ENCODE measurements at regions not wholly inside any gene's neighbourhood (a gene's known extent, or its start where the extent isn't known, plus 50 kb on each side); places are given as distances from the start of the nearest gene placed in this dataset.
"Not testable (repeated sequence)": the region's sequence is repeated elsewhere in the genome, so short reads cannot be mapped to it uniquely, and the experiment has no call there.

GRCh38 chr16:16984091-16984490 is 486.7 kb downstream of the XYLT1 start:
- H3K4me3 ChIP-seq, H3K27ac ChIP-seq: not testable (repeated sequence)

- Histone ChIP-seq H3K4me3 (no peak overlapping the region), H3K27ac (no peak overlapping the region)
These were observed 485.1 kb downstream of the XYLT1 start for GRCh38 chr16:16985707-16986106.

DNA sequence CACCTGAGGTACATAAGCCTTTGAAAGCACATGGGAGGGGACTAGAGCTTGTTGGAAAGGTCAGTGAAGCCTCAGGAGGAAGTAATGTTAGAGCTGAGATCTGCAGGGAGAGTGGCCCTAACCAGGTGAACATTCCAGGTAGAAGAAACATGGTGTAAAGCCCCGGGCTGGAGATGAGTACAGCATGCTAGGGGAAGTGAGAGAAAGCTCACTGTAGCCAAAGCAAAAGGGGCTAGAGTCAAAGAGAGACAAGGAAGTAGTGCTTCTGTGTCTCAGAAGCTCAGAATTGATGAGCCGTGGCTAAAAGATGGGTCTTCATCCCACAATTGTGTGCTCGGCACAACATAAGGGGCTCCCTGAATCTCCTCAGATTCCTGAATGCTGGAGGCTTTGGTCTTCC is 481.8 kb downstream of the XYLT1 start:
- no peak overlapping the region for H3K27ac ChIP-seq
- no peak overlapping the region for H3K4me3 ChIP-seq

- no peak overlapping the region for H3K4me3 ChIP-seq
- H3K27ac ChIP-seq = no peak overlapping the region
These were observed 481.4 kb downstream of the XYLT1 start for GRCh38 chr16:16989368-16989767.

GRCh38 chr16:16991711-16992110 is 479.0 kb downstream of the XYLT1 start:
- Histone ChIP-seq H3K4me3 (no peak overlapping the region), H3K27ac (no peak overlapping the region)

GRCh38 chr16:16992975-16993765 is 477.6 kb downstream of the XYLT1 start:
- H3K27ac ChIP-seq = no peak overlapping the region
- H3K4me3 ChIP-seq = no peak overlapping the region

DNA sequence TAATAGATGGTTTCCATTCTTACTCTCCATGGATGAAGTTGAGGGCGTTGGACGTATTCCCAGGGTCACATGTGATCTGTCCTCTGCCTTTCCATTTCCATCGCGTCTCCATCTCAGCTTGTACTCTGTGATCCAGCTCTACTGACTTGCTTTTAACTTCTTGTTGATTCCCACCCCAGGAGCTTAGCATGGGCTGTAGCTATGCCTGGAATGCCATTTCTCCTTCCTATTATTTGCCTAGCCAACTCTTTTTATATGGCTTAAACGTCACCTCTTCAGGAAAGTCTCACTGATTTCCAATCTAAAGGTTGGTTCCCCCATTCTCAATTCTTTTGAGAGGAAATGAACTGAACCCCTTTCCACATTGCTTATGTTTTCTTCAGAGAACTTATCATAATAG is 475.9 kb downstream of the XYLT1 start:
- no peak overlapping the region for H3K27ac ChIP-seq
- H3K4me3 ChIP-seq = no peak overlapping the region

DNA sequence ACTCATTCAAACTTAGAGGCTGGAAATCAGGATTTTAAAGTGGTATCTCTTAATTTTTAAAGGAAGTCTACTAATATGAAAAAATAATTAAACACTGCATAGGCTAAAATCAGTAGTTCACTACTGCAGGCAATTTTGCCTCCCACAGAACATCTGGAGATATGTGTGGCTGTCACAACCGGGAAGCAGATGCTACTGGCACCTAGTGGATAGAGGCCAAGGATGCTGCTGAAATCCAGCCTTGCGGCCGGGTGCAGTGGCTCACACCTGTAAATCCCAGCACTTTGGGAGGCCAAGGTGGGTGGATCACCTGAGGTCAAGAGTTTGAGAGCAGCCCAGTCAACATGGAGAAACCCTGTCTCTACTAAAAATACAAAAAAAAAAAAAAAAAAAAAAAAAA is 473.9 kb downstream of the XYLT1 start:
- no peak overlapping the region for H3K27ac ChIP-seq
- H3K4me3 ChIP-seq = no peak overlapping the region

GRCh38 chr16:16997349-16997748 is 473.4 kb downstream of the XYLT1 start:
- H3K27ac ChIP-seq = no peak overlapping the region
- no peak overlapping the region for H3K4me3 ChIP-seq

DNA sequence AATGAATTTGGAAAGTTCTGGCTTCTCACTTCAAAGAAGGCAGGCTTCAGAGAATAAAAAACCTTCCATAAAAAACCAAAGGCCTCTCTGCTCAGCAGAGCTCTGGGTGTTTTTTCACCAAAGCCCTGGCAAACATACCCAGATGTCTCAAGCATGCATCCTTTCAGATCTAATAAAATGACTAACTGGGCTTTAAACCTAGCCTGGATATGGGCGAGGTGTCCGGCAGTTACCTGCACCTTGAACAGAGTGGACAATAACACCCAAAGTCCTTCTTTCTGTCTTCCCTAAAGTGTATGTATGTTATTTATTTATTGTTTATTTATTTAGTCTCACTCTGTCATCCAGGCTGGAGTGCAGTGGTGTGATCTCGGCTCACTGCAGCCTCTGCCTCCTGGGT is 469.3 kb downstream of the XYLT1 start:
- no peak overlapping the region for H3K27ac ChIP-seq
- H3K4me3 ChIP-seq = no peak overlapping the region

- H3K4me3 ChIP-seq = no peak overlapping the region
- H3K27ac ChIP-seq = no peak overlapping the region
These were observed 468.2 kb downstream of the XYLT1 start for GRCh38 chr16:17002565-17002964.

DNA sequence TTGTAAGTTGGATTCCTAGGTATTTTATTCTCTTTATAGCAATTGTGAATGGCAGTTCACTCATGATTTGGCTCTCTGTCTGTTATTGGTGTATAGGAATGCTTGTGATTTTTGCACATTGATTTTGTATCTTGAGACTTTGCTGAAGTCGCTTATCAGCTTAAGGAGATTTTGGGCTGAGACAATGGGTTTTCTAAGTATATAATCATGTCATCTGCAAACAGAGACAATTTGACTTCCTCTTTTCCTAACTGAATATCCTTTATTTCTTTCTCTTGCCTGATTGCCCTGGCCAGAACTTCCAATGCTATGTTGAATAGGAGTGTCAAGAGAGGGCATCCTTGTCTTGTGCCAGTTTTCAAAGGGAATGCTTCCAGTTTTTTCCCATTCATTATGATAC is 464.8 kb downstream of the XYLT1 start:
- H3K27ac ChIP-seq, H3K4me3 ChIP-seq: not testable (repeated sequence)

DNA sequence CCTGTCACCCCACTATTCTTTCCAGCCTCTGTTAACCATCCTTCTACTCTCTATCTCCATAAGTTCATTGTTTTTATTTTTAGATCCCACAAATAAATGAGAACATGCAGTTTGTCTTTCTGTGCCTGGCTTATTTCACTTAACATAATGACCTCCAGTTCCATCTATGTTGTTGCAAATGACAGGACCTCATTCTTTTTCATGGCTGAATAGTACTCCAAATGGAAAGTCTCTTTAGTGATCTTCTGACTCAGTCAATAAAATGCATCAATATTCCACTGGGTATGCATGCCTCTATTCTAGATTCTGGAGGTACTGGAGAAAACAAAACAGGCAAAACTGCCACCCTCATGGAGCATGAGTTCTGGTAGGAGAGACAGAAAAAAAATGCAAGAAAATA is 459.0 kb downstream of the XYLT1 start:
- no peak overlapping the region for H3K27ac ChIP-seq
- no peak overlapping the region for H3K4me3 ChIP-seq

DNA sequence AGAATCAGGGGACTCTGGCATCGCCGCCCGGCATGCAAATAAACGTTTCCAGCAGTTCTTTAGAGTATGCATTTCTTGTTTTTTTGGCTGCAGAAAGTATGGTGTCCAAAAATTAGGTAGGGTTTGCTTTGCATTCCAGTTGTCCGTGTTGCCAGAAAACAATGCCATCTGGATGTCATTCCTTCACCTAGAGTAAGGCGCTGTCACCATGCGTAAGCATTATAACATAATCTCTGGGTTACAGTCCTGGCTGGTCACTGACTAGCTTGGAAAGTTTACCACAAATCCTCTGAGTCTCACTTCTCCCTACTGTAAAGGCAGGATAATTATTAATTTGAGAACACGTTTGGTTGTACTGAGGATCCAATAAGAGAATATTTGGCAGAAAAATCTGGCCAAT is 457.7 kb downstream of the XYLT1 start:
- H3K27ac ChIP-seq = no peak overlapping the region
- H3K4me3 ChIP-seq = no peak overlapping the region

GRCh38 chr16:17014484-17015121 is 456.2 kb downstream of the XYLT1 start:
- Histone ChIP-seq H3K27ac (no peak overlapping the region), H3K4me3 (no peak overlapping the region)

- H3K27ac ChIP-seq = no peak overlapping the region
- H3K4me3 ChIP-seq = no peak overlapping the region
These were observed 455.1 kb downstream of the XYLT1 start for GRCh38 chr16:17015702-17016101.

DNA sequence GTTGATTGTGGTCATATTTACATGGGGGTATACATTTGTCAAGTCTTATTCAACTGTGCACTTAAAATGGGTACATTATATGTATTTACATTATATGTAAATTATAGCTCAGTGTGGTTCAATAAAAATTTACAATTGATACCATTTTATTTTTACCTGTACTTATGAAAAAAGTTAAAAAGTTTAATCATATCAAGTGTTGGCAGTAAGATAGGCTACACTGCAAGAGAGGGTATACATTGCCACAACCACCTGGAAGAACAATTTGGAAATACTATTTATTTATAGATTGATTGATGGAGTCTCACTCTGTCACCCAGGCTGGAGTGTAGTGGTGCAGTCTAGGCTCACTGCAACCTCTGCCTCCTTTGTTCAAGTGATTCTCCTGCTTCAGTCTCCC is 453.3 kb downstream of the XYLT1 start:
- Histone ChIP-seq H3K27ac (no peak overlapping the region), H3K4me3 (no peak overlapping the region)

DNA sequence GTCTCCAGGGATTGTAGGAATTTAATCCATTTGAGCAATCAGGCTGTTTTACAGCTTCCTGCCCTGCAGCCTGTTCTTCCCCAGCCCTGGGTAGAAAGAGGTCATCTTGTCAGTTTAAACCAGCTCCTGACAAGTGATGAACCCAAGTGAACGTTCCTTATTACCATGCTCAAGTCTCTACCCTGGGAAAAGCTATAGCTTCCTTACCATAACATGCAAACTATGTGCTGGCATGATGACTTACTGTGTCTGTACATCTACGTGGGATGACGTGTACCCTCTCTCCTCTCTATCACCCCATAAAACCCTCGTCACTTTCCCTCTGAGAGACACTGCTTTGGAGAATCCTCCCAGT is 452.2 kb downstream of the XYLT1 start:
- Histone ChIP-seq H3K4me3 (no peak overlapping the region), H3K27ac (no peak overlapping the region)

DNA sequence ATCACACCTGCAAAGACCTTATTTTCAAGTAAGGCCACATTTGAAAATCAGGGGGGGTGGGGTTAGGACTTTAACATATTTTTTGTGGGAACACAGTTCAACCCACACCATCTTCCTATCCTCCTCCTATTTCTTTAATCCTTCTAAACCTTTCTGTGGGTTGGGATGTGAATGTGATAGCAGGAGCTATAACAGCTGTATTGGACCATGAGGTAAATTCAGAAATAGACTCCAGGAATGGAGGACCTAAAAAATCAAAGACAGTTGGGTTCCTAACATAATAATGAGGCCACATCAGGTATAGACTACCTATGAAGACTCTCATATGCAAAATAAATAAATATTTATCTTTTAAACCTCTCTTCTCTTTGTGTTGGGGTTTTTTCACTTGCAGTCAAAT is 451.4 kb downstream of the XYLT1 start:
- H3K4me3 ChIP-seq = no peak overlapping the region

GRCh38 chr16:17023606-17024005 is 447.2 kb downstream of the XYLT1 start:
- no peak overlapping the region for H3K27ac ChIP-seq
- H3K4me3 ChIP-seq = no peak overlapping the region

More for the DNA sequence above, 451.4 kb downstream of the XYLT1 start:
- no peak overlapping the region for H3K27ac ChIP-seq

DNA sequence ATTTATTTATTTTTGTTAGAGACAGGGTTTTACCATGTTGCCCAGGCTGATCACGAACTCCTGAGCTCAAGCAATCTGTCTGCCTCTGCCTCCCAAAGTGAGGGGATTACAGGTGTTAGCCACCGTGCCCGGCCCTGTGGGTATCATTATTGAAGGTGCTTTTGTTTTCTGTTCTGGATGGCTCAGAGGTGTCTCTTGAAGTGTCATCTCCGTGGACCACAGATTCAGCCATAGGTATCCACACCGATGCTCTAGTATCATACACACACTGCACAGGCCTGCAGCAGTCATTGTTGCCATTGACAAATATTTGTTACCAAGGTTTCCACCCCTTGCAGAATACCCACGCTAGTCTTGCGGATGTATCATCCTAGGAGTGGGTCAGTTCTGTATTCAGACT is 446.2 kb downstream of the XYLT1 start:
- no peak overlapping the region for H3K4me3 ChIP-seq
- H3K27ac ChIP-seq = no peak overlapping the region
